Prostate gland (tissue), 2 donors: ENCODE measurements at regions not wholly inside any gene's neighbourhood (a gene's known extent, or its start where the extent isn't known, plus 50 kb on each side); places are given as distances from the start of the nearest gene placed in this dataset.
"Not testable (repeated sequence)": the region's sequence is repeated elsewhere in the genome, so short reads cannot be mapped to it uniquely, and the experiment has no call there.

Experiments
- DNase-seq: peaks from one replicate; pipeline ENCODE4 v3.0.0-alpha.2; 2019; ENCODE audit warnings: low spot score
- H3K27ac ChIP-seq, 2 donors: fragments of 200-600 bp; sonication (generic); 2 replicates each; pipeline ENCODE4 v1.5.1; 2017 to 2019
- H3K27me3 ChIP-seq: fragments of 200-600 bp; sonication (generic); replicated peaks from 2 replicates; pipeline ENCODE4 v1.5.1; 2019; ENCODE audit not compliant: insufficient read depth
- H3K36me3 ChIP-seq, 2 donors: fragments of 200-600 bp; sonication (generic); 1 replicate in 1 of 2; 2 replicates in 1 of 2; pipeline versions ENCODE4 v1.5.1 to v1.8.1; 2017 to 2019
- H3K4me1 ChIP-seq: fragments of 200-600 bp; sonication (generic); replicated peaks from 2 replicates; pipeline ENCODE4 v1.5.1; 2019
- H3K4me3 ChIP-seq, 2 donors: fragments of 200-600 bp; sonication (generic); 2 replicates each; pipeline ENCODE4 v1.5.1; 2017 to 2019
- H3K9me3 ChIP-seq: fragments of 200-600 bp; sonication (generic); 2 replicates; pipeline ENCODE4 v1.5.1; 2017
- POLR2A ChIP-seq: fragments of 450-650 bp; IDR thresholded peaks from one replicate; pipeline ENCODE4 v1.6.1; 2016; ENCODE audit warnings: antibody characterized with exemption, mild to moderate bottlenecking
- POLR2AphosphoS5 ChIP-seq: sonication (generic); formaldehyde crosslinking; IDR thresholded peaks from one replicate; pipeline ENCODE4 v1.6.1; 2017; ENCODE audit warnings: antibody characterized with exemption
- WGBS: methylation state at CpG from one replicate; pipeline ENCODE4 v1.1.5; 2018; 5-methylcytosine and 5-hydroxymethylcytosine counted together
- intact Hi-C: fragments of 100-400 bp; cut with DNase I; formaldehyde crosslinking; loops from one replicate; pipeline ENCODE4 v1.14.2; 2022
- TF ChIP-seq, protein P1 (sequence below), 4 experiments: fragments of 200-600 bp in 2 of 4; fragments of 450-650 bp in 2 of 4; sonication (generic) in 2 of 4; IDR thresholded peaks; 1 replicate in 3 of 4; 2 replicates in 1 of 4; pipeline ENCODE4 v1.5.1; 2016 to 2019; ENCODE audit warnings: antibody characterized with exemption in 4 of 4, mild to moderate bottlenecking in 2 of 4, moderate library complexity in 2 of 4

DNA sequence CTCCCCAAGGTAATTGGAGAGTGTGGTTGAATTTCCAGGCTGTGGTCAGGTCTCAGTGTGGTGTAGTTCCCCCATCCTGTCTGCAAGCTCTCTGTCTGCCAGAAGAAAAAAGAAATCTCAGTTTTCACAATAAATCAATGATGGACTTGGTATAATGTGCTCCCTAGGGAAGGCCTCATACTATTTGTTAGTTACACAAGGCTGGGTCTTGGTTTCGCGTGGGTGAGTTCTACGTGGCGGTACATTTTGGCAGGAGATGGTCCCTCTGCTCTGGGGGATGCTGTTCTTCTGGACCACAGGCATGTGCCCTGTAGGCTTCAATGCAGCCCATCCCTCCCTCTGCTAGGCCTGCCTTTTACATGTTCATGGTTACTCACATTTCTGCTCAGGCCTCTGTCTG is 206.4 kb upstream of the PELI2 start:
- Histone ChIP-seq H3K9me3 (no peaks in the 10 kb centered on the region), H3K4me3 (no peak overlapping the region), H3K27me3 (no peaks in the 10 kb centered on the region), H3K36me3 (no peaks in the 10 kb centered on the region), H3K4me1 (no peaks in the 10 kb centered on the region), H3K27ac (no peak overlapping the region)
- no peak for DNase-seq
- WGBS: 87% methylated on average over 4 of the region's 4 CpGs
- TF ChIP-seq, protein P1, sequence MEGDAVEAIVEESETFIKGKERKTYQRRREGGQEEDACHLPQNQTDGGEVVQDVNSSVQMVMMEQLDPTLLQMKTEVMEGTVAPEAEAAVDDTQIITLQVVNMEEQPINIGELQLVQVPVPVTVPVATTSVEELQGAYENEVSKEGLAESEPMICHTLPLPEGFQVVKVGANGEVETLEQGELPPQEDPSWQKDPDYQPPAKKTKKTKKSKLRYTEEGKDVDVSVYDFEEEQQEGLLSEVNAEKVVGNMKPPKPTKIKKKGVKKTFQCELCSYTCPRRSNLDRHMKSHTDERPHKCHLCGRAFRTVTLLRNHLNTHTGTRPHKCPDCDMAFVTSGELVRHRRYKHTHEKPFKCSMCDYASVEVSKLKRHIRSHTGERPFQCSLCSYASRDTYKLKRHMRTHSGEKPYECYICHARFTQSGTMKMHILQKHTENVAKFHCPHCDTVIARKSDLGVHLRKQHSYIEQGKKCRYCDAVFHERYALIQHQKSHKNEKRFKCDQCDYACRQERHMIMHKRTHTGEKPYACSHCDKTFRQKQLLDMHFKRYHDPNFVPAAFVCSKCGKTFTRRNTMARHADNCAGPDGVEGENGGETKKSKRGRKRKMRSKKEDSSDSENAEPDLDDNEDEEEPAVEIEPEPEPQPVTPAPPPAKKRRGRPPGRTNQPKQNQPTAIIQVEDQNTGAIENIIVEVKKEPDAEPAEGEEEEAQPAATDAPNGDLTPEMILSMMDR (IDR thresholded peaks at IDR 0.05): no peak
- TF ChIP-seq POLR2AphosphoS5 (no peak), POLR2A (no peak)
- intact Hi-C loops: no loop called here

DNA sequence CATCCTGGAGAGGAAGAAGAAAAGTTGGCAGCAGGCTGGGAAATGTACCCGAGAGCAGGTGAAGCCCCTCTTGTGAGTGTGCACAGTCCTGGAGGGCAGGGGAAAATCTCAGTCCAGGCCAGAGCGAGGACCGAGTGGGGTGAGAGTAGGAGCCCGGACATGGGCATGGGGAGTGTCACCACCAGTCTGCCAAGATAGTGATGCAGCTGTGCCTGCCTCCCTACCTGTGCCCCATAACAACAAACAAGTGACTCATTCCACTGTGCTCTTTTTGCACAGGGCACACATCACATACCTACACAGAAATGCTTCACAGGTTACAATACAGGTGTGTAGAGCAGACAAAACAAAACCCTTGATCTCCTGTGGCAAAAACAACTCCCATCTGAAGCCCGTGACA is 205.9 kb upstream of the PELI2 start:
- Histone ChIP-seq H3K4me1 (no peaks in the 10 kb centered on the region), H3K27ac (no peak overlapping the region), H3K27me3 (no peaks in the 10 kb centered on the region), H3K36me3 (no peaks in the 10 kb centered on the region), H3K9me3 (no peaks in the 10 kb centered on the region), H3K4me3 (no peak overlapping the region)
- no peak for DNase-seq
- WGBS: 93% methylated on average over 5 of the region's 5 CpGs
- intact Hi-C loops: no loop called here
- TF ChIP-seq POLR2AphosphoS5: no peak
- TF ChIP-seq, protein P1 (IDR thresholded peaks at IDR 0.05): no peak

DNA sequence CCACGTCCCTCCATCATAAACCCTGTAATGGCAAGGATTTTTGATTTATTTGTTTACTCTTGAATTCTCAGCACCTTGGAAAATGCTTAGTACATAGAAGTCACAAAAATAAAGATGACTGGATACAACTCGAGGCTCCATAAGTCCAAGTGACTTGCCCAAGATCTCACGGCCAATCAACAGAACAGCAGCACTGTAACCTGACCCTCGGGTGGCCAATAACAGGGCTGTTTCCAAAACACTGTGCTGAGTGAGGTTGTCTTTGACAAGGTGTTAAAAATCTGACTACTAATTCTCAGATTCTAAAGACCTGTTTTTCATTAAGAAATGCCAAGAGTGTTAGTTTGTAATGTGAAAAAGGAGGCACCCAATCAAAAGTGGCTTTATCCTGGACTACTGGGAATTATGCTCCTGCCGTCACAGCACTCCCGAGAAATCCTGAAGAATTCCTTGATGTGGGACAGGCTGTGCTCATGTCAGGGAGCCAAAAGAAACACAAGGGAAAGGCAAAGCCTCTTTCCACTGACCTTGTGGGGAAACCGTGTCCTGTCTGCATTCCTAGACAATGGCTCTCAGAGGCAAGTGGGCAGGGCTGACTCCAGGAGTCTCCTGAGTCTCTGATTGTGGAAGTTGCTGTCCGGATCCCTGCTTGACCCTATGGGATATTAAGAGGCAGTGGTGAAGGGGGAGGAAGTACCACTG is 204.7 kb upstream of the PELI2 start:
- H3K4me3 ChIP-seq: no peak overlapping the region
- H3K9me3 ChIP-seq: no peaks in the 10 kb centered on the region
- no peaks in the 10 kb centered on the region for H3K4me1 ChIP-seq
- DNase-seq: no peak
- TF ChIP-seq, protein P1 (IDR thresholded peaks at IDR 0.05): no peak
- TF ChIP-seq POLR2A (no peak), POLR2AphosphoS5 (no peak)
- H3K36me3 ChIP-seq: no peaks in the 10 kb centered on the region
- 57% methylated on average over 8 of the region's 8 CpGs for WGBS
- no peak overlapping the region for H3K27ac ChIP-seq
- H3K27me3 ChIP-seq: no peaks in the 10 kb centered on the region
- intact Hi-C loops: no loop called here

DNA sequence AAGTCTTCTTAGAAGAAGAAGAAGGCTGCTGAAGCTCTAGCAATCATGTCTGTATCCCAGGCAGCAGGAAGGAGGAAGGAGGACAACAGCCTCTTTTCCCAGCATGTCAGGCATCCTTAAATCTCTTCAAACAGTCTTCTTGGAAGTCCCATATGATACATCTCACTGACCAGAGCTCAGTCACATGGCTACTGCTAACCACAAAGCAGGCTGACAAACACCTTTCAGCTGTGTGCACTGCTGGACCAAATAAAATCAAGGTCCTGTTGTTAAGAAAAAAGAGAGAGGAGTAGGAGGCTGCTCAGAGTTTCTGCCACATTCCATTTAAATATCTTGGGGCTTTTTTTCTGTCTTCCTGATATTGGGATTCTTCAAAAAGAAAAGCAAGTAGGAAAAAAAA is 203.4 kb upstream of the PELI2 start:
- Histone ChIP-seq H3K4me3 (no peak overlapping the region), H3K4me1 (no peaks in the 10 kb centered on the region), H3K27me3 (no peaks in the 10 kb centered on the region), H3K9me3 (no peaks in the 10 kb centered on the region), H3K36me3 (no peaks in the 10 kb centered on the region), H3K27ac (no peak overlapping the region)
- TF ChIP-seq POLR2AphosphoS5 (no peak), POLR2A (no peak)
- TF ChIP-seq, protein P1 (IDR thresholded peaks at IDR 0.05): no peak
- intact Hi-C loops: no loop called here
- no peak for DNase-seq

DNA sequence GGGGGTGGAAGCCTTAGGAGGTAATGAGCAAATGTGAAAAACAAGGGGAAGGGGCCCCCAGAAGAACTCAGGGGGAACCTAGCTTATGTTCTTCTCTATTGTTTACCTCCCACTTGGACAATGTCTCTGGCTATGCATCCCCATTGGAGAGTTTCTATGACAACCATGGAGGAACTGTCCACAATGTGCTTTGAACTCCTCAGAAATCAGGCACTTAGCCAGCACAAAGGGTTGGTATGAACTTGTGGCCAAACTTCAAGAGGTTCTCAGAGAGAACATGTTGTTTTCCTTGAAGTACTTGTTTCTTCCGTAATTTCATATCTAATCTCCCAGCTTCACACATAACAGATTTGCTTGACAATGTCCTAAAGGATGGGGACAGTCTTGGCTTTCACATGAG is 202.8 kb upstream of the PELI2 start:
- H3K9me3 ChIP-seq: no peaks in the 10 kb centered on the region
- H3K4me1 ChIP-seq: no peaks in the 10 kb centered on the region
- H3K27ac ChIP-seq: no peak overlapping the region
- 38% methylated on average over 1 of the region's 1 CpG for WGBS
- H3K27me3 ChIP-seq: no peaks in the 10 kb centered on the region
- no peak overlapping the region for H3K4me3 ChIP-seq
- no peak for DNase-seq
- intact Hi-C loops: no loop called here
- TF ChIP-seq POLR2A (no peak), POLR2AphosphoS5 (no peak)
- TF ChIP-seq, protein P1 (IDR thresholded peaks at IDR 0.05): no peak
- H3K36me3 ChIP-seq: no peaks in the 10 kb centered on the region

DNA sequence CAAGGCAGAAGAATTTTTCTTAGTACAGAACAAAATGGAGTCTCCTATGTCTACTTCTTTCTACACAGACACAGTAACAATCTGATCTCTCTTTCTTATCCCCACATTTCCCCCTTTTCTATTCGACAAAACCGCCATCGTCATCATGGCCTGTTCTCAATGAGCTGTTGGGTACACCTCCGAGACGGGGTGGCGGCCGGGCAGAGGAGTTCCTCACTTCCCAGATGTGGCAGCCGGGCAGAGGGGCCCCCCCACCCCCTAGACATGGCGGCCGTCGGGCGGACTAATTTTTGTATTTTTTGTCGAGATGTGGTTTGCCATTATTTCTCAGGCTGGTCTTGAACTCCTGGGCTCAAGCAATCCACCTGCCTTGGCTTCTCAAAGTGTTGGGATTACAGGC is 198.4 kb upstream of the PELI2 start:
- WGBS: 87% methylated on average over 13 of the region's 13 CpGs
- H3K4me3 ChIP-seq, H3K27ac ChIP-seq, H3K4me1 ChIP-seq, H3K36me3 ChIP-seq, H3K9me3 ChIP-seq, H3K27me3 ChIP-seq, DNase-seq, intact Hi-C loops: not testable (repeated sequence)
